Peyer's patch (tissue), 4 donors: ENCODE measurements at regions not wholly inside any gene's neighbourhood (a gene's known extent, or its start where the extent isn't known, plus 50 kb on each side); places are given as distances from the start of the nearest gene placed in this dataset.

Source experiments
- POLR2A ChIP-seq, 2 donors: fragments of 450-650 bp; IDR thresholded peaks; one replicate each; pipeline ENCODE4 v1.5.1; 2017; ENCODE audit warnings: antibody characterized with exemption in 2 of 2, mild to moderate bottlenecking in 2 of 2, moderate library complexity in 2 of 2
- TF ChIP-seq, protein P1 (sequence below), 6 experiments: fragments of 450-650 bp in 4 of 6; fragments of 200-600 bp in 2 of 6; sonication (generic) in 1 of 6; IDR thresholded peaks; one replicate each; pipeline ENCODE4 v1.5.1; 2017 to 2019; ENCODE audit warnings: antibody characterized with exemption in 6 of 6, mild to moderate bottlenecking in 3 of 6, moderate library complexity in 1 of 6

DNA sequence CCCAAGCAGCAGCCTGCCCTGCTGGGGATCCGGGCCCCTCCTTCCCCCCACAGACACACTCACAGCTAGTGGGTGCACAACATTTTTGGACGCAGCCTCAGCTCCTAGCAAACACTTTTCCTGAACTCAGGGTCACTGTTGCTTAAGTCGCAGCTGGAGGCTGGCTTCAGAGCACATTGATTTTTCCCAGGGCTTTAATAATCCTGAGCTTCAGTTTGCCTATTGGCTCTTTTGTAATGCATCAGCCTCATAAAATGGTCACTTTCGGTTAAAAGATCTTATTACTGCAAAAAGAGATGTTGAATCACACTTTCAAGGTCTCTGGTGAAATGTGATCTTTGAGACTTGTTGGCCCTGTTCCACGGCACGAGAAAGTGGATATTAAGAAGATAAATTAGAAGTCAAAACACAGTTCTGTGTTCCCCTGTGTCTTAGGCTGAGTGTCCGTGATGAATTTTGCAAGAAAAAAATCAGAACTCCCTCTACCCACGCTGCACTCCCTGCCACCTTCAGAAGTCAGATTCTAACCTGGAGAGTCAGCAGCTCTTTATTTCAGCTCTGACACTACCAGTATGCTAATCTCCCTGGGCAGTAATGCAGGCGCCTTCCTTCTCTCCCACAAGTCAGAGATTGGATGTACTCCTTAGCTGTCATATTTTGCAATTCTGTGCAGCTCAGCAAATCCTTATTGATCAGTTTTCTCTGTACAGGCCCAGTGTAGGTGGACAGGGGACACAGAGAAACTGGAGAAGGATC, 158.2 kb upstream of the E2F8 start:
- TF ChIP-seq, protein P1, sequence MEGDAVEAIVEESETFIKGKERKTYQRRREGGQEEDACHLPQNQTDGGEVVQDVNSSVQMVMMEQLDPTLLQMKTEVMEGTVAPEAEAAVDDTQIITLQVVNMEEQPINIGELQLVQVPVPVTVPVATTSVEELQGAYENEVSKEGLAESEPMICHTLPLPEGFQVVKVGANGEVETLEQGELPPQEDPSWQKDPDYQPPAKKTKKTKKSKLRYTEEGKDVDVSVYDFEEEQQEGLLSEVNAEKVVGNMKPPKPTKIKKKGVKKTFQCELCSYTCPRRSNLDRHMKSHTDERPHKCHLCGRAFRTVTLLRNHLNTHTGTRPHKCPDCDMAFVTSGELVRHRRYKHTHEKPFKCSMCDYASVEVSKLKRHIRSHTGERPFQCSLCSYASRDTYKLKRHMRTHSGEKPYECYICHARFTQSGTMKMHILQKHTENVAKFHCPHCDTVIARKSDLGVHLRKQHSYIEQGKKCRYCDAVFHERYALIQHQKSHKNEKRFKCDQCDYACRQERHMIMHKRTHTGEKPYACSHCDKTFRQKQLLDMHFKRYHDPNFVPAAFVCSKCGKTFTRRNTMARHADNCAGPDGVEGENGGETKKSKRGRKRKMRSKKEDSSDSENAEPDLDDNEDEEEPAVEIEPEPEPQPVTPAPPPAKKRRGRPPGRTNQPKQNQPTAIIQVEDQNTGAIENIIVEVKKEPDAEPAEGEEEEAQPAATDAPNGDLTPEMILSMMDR (IDR thresholded peaks at IDR 0.05): no peak
- no peak for TF ChIP-seq POLR2A (IDR thresholded peaks at IDR 0.05)
